ENCODE measurements at regions not wholly inside any gene's neighbourhood (a gene's known extent, or its start where the extent isn't known, plus 50 kb on each side); places are given as distances from the start of the nearest gene placed in this dataset.

GRCh38 chr18:78861706-78862105, 117.9 kb upstream of the SALL3 start:
- no peak for DNase-seq (ENCODE audit: low read depth)

GRCh38 chr18:78862395-78862794, 117.2 kb upstream of the SALL3 start:
- no peak for DNase-seq (ENCODE audit: low read depth)

GRCh38 chr18:78865056-78865598, 114.5 kb upstream of the SALL3 start:
- no peak for DNase-seq (ENCODE audit: low read depth)

- DNase-seq (ENCODE audit: low read depth): no peak
Measured at GRCh38 chr18:78865771-78866310, 113.8 kb upstream of the SALL3 start.

- DNase-seq (ENCODE audit: low read depth): no peak
Measured at GRCh38 chr18:78867131-78867530, 112.5 kb upstream of the SALL3 start.

GRCh38 chr18:78868330-78869316, 111.0 kb upstream of the SALL3 start:
- no peak for DNase-seq (ENCODE audit: low read depth)

GRCh38 chr18:78871618-78872017, 108.0 kb upstream of the SALL3 start:
- no peak for DNase-seq (ENCODE audit: low read depth)

- DNase-seq (ENCODE audit: low read depth): peak; percentile 27
Measured at GRCh38 chr18:78873926-78874500, 105.6 kb upstream of the SALL3 start.

GRCh38 chr18:78875016-78875777, 104.4 kb upstream of the SALL3 start:
- DNase-seq (ENCODE audit: low read depth): peak; percentile 12

- DNase-seq (ENCODE audit: low read depth): no peak
Measured at GRCh38 chr18:78875778-78876650, 103.6 kb upstream of the SALL3 start.

- no peak for DNase-seq (ENCODE audit: low read depth)
Measured at GRCh38 chr18:78876868-78877267, 102.8 kb upstream of the SALL3 start.

- DNase-seq (ENCODE audit: low read depth): no peak
Measured at GRCh38 chr18:78878335-78878734, 101.3 kb upstream of the SALL3 start.

- DNase-seq (ENCODE audit: low read depth): peak; percentile 4
Measured at GRCh38 chr18:78879072-78879883, 100.3 kb upstream of the SALL3 start.

GRCh38 chr18:78882585-78882984, 97.0 kb upstream of the SALL3 start:
- no peak for DNase-seq (ENCODE audit: low read depth)

- no peak for DNase-seq (ENCODE audit: low read depth)
Measured at GRCh38 chr18:78883501-78883900, 96.1 kb upstream of the SALL3 start.

GRCh38 chr18:78884502-78884901, 95.1 kb upstream of the SALL3 start:
- no peak for DNase-seq (ENCODE audit: low read depth)

GRCh38 chr18:78889250-78889649, 90.4 kb upstream of the SALL3 start:
- no peak for DNase-seq (ENCODE audit: low read depth)

- no peak for DNase-seq (ENCODE audit: low read depth)
Measured at GRCh38 chr18:78890388-78890787, 89.2 kb upstream of the SALL3 start.

- no peak for DNase-seq (ENCODE audit: low read depth)
Measured at GRCh38 chr18:78891185-78891762, 88.3 kb upstream of the SALL3 start.

All from HT1080 (cell line).